Skeletal muscle tissue (tissue), 3 donors: ENCODE measurements at regions not wholly inside any gene's neighbourhood (a gene's known extent, or its start where the extent isn't known, plus 50 kb on each side); places are given as distances from the start of the nearest gene placed in this dataset.
"Not testable (repeated sequence)": the region's sequence is repeated elsewhere in the genome, so short reads cannot be mapped to it uniquely, and the experiment has no call there.

Source experiments
- H3K27ac ChIP-seq: one replicate; pipeline ENCODE4 v1.7.0; 2013; ENCODE audit warnings: mild to moderate bottlenecking, low read depth, low read length, inconsistent platforms
- H3K27me3 ChIP-seq, 3 donors: one replicate each; pipeline ENCODE4 v1.7.0; 2013; ENCODE audit warnings: low read length in 3 of 3; ENCODE audit not compliant: control insufficient read depth in 3 of 3, insufficient read depth in 3 of 3
- H3K36me3 ChIP-seq, 3 donors: one replicate each; pipeline ENCODE4 v1.7.0; 2013; ENCODE audit warnings: low read length in 3 of 3; ENCODE audit not compliant: control insufficient read depth in 3 of 3, insufficient read depth in 3 of 3
- H3K4me1 ChIP-seq, 3 donors: one replicate each; pipeline ENCODE4 v1.7.0; 2013; ENCODE audit warnings: low read length in 3 of 3, mild to moderate bottlenecking in 3 of 3; ENCODE audit not compliant: control insufficient read depth in 3 of 3, insufficient read depth in 3 of 3
- H3K4me3 ChIP-seq, 3 donors: one replicate each; pipeline ENCODE4 v1.7.0; 2013; ENCODE audit warnings: low read length in 3 of 3
- H3K9ac ChIP-seq, 3 donors: one replicate each; pipeline ENCODE4 v1.7.0; 2013; ENCODE audit warnings: low read length in 3 of 3, mild to moderate bottlenecking in 3 of 3, moderate library complexity in 2 of 3, low read depth in 1 of 3
- H3K9me3 ChIP-seq, 3 donors: one replicate each; pipeline ENCODE4 v1.7.0; 2013; ENCODE audit warnings: low read length in 3 of 3; ENCODE audit not compliant: control insufficient read depth in 3 of 3
- donor health status: Osteomylitis.

DNA sequence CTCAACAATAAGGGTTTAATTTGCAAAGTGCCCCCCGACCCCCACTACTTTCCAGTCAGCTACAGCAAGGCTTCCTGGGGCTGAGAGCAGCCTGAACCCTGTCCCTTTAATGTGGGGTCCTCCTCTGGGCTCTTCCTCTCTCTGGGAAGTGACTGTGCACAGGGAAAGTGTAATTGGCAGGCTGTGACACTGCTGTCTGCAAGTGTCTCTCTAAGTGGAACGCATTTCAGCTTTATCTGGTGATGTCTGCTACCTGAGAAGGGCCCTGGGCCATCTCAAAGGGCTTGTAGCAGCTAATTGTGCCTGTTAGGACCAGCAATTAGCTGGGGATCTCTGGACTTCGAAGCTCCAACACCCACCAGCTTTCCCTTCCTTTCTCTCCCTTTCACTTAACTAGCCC, 406.6 kb downstream of the TSHZ3 start:
- H3K9me3 ChIP-seq: peaks cover 0 to 2% (median 0%) of the 10 kb centered on the region in 3 donors
- H3K4me1 ChIP-seq: no peaks in the 10 kb centered on the region
- H3K4me3 ChIP-seq: no peak overlapping the region
- H3K27me3 ChIP-seq: peaks cover 3 to 12% (median 8%) of the 10 kb centered on the region in 3 donors
- no peaks in the 10 kb centered on the region for H3K36me3 ChIP-seq
- no peak overlapping the region for H3K27ac ChIP-seq
- H3K9ac ChIP-seq: no peak overlapping the region

DNA sequence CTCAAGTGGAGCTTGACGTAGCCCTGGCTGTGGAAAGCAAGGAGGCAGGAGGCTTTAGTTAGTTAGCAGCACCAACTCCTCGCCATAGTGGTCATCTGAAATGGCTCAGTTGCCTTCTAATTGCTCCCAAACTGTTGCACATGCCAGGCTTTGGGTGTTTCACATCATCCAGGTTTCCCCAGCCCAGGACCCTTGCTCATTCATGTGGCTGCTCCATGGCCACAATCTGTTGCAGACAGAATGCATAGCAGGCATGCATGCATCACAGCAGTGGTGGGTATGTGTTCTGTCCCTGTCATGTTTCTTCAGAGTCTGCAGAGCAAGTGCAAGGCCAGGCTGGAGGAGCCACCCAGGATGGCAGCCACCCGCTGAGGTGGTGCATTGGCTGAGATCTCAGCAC, 407.6 kb downstream of the TSHZ3 start:
- no peak overlapping the region for H3K9ac ChIP-seq
- H3K27ac ChIP-seq: no peak overlapping the region
- no peaks in the 10 kb centered on the region for H3K4me1 ChIP-seq
- H3K27me3 ChIP-seq: peaks cover 3 to 12% (median 8%) of the 10 kb centered on the region in 3 donors
- no peak overlapping the region for H3K4me3 ChIP-seq
- peaks cover 0 to 2% (median 0%) of the 10 kb centered on the region in 3 donors for H3K9me3 ChIP-seq
- no peaks in the 10 kb centered on the region for H3K36me3 ChIP-seq

DNA sequence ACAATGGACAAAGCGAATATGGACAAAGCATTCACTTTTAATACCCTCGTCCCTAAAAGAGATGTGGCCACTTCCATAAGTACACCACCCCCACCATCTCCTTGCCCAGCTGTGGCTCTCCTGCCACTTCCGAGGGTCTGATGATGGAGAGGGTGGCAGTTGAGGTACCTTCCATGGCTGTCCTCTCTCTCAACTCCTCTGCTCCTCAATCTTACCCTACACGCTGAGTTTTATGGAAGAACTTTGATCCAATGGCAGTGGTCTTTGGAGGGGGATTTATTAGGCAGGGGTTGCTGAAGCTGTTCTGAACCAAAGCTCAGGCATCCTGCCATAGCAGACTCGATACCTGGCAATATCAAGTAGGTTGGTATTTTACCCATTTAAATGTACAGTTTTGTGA, 413.0 kb downstream of the TSHZ3 start:
- Histone ChIP-seq H3K36me3 (no peaks in the 10 kb centered on the region), H3K9ac (no peak overlapping the region), H3K9me3 (peaks cover 0 to 2% (median 0%) of the 10 kb centered on the region in 3 donors), H3K27me3 (peaks cover 0 to under 1% (median 0%) of the 10 kb centered on the region in 3 donors), H3K4me1 (peaks cover 4 to 15% (median 5%) of the 10 kb centered on the region in 3 donors), H3K27ac (no peak overlapping the region), H3K4me3 (no peak overlapping the region)

DNA sequence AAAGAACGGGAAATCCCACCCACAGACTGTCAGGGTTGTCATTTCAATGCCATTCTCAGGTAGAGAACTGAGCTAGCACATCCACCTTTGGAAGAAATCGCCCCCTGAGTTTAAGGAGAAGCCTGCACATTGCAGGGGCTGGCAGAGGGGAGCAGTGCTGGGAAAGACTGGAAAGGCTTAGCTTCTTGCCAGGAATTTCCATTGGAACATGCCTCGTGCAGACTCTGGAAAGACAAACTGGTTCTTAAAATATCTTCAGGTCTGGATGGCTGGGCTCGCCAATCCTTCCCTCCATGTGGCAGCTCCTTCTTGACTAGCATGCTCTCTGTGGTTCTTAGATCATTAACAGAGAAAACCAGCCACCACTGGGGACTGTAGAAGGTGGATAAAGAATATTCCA, 414.1 kb downstream of the TSHZ3 start:
- H3K9me3 ChIP-seq: no peaks in the 10 kb centered on the region
- no peak overlapping the region for H3K4me3 ChIP-seq
- peaks cover 4 to 15% (median 5%) of the 10 kb centered on the region in 3 donors for H3K4me1 ChIP-seq
- H3K9ac ChIP-seq: no peak overlapping the region
- no peak overlapping the region for H3K27ac ChIP-seq
- no peaks in the 10 kb centered on the region for H3K36me3 ChIP-seq
- no peaks in the 10 kb centered on the region for H3K27me3 ChIP-seq

DNA sequence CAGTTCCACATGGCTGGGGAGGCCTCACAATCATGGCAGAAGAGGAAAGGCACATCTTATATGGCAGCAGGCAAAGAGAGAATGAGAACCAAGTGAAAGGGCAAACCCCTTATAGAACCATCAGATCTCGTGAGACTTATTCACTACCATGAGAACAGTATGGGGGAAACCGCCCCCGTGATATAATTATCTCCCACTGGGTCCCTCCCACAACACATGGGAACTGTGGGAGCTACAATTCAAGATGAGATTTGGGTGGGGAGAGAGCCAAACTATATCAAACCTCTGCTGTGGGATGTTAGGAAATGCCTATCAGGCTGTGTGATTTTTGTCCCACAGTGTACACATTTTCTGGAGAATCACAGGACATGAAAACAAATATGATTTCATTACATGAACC, 415.8 kb downstream of the TSHZ3 start:
- not testable (repeated sequence) for H3K9me3 ChIP-seq, H3K27me3 ChIP-seq
- peaks cover 4 to 15% (median 5%) of the 10 kb centered on the region in 3 donors for H3K4me1 ChIP-seq

DNA sequence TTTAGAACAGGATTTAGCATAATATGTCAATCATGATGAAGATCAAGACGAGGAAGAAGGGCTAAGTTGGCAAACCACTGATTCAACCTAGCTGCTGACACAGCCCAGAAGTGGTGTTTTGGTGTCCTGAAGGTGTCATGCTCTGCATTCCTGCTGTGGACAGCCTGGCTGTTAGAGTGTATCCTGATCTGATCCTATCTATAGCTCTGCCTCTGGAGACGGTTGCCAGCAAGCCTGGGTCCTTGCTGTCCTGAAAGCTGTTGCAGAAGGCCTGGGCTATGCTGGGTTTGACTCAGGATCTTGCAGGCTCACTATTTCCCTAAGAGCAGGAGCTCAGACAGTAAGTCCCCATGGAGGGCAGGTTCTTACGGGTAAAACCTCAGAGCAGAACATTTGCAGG, 416.4 kb downstream of the TSHZ3 start:
- H3K27me3 ChIP-seq: no peaks in the 10 kb centered on the region
- H3K36me3 ChIP-seq: no peaks in the 10 kb centered on the region
- H3K4me1 ChIP-seq: peaks cover 4 to 15% (median 5%) of the 10 kb centered on the region in 3 donors
- peaks cover 0 to 4% (median 0%) of the 10 kb centered on the region in 3 donors for H3K9me3 ChIP-seq
- H3K9ac ChIP-seq: peak overlapping the region in 1 of 3 donors; percentile 1
- no peak overlapping the region for H3K27ac ChIP-seq
- H3K4me3 ChIP-seq: no peak overlapping the region

More for the DNA sequence above, 415.8 kb downstream of the TSHZ3 start:
- H3K36me3 ChIP-seq, H3K9ac ChIP-seq, H3K27ac ChIP-seq, H3K4me3 ChIP-seq: not testable (repeated sequence)

DNA sequence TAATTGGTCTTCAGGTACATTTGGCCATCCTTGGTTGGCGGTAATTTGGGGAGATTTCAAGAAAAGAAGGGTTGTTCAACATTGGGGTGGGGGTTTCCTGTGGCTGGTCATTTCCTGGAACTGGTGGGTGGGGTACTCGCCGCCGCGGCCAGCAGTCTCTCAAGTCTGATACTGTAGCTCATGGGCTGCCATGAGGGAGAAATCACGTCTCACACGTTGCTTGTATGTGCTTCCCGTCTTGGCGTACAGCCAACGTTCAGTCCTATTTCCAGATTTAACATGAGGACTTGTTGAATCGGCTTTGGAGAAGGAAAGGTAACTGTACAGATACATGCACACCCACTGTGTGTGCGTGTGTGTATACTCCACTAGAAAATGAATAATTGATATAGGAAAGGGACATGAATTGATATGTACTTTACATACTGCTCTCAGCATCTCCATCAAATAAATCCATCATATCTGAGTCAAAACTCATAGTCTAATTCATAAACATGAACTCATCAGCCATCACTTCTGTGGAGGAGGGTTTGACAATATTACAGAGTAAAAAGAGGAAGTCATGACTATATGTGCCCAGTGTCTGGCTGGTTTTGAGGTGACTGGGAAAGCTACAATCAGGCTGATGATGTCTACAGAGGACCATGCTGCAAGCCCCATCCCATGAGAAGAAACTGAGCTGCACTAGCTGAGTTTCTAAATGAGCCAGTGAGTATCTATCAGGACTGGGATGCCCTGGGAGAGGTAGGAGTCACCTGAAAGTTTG, 418.1 kb downstream of the TSHZ3 start:
- Histone ChIP-seq H3K4me3 (no peak overlapping the region), H3K9ac (no peak overlapping the region), H3K4me1 (peaks cover 4 to 15% (median 5%) of the 10 kb centered on the region in 3 donors), H3K27me3 (no peaks in the 10 kb centered on the region), H3K9me3 (peaks cover 0 to 4% (median 0%) of the 10 kb centered on the region in 3 donors), H3K36me3 (no peaks in the 10 kb centered on the region), H3K27ac (no peak overlapping the region)

DNA sequence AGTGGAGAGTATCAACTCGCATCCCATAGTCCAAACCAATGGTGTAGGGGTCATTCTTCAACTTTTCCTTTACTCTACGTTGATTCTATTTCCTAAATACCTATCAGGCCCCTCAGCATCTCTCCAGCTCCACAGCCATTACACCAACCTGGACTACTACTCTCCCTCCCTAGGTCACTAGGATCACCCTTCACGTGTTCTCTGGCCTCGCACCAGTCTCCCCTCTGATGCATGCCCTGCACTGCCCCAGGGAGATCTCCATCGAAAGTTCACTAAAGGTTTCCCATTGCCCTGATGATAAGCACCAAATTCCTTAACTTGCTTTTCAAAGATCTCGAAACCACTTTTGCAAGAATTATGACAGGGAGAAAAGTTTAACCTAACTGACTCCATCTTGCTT, 421.5 kb downstream of the TSHZ3 start:
- Histone ChIP-seq H3K27me3 (peaks cover 0 to 8% (median 0%) of the 10 kb centered on the region in 3 donors), H3K4me3 (no peak overlapping the region), H3K4me1 (peaks cover 0 to 4% (median 2%) of the 10 kb centered on the region in 3 donors), H3K9ac (no peak overlapping the region), H3K36me3 (no peaks in the 10 kb centered on the region), H3K27ac (no peak overlapping the region), H3K9me3 (peaks cover 0 to 4% (median 0%) of the 10 kb centered on the region in 3 donors)

DNA sequence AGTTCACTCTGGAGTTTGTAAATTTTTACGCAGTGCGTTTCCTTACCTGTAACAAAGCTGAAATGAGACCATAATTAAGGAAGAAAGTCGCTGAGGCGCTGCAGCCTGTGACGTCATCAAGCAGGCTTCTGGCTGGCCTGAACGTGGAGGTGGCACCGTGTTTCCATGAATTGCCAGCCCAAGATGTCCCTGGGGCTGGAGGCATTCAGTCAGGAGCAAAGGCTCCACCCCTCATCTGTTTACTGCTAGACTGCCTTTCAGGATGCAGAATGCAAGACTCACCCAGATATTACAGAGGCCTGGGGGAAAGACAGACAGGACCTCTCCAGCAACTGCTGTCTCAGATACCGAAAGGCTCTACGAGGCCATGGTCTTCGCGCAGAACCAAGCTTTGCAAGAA, 424.6 kb downstream of the TSHZ3 start:
- no peaks in the 10 kb centered on the region for H3K36me3 ChIP-seq
- peaks cover 0 to 13% (median 2%) of the 10 kb centered on the region in 3 donors for H3K27me3 ChIP-seq
- no peak overlapping the region for H3K27ac ChIP-seq

DNA sequence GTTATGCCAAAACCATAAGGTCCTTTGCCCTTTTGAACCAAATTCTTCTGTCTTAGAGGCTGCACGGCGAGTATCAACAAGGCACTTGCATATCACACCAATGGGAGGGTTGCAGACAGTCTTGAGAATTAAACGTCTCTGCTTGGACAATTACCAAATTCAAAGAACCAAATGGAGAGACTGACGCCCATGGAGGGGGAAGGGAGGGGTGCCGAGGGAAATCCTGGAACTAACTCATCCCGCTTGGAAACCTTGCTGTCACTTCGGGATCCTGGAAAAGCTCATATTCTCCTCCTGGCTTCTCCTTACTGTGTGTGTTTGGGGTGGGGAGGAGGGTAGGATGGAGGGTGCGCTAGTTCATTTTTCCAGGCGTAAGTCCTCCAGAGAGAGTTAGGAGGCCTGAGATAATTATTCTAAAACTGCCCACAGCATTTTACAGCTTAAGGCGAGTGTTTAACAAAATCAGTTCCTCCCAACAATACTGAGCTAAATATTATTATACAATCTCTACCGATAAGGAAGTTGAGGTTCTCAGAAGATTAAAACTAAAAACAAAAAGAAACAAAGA, 425.1 kb downstream of the TSHZ3 start:
- peaks cover 0 to 4% (median 0%) of the 10 kb centered on the region in 3 donors for H3K9me3 ChIP-seq
- H3K4me1 ChIP-seq: no peaks in the 10 kb centered on the region
- no peak overlapping the region for H3K4me3 ChIP-seq
- peaks cover 0 to 16% (median 2%) of the 10 kb centered on the region in 3 donors for H3K27me3 ChIP-seq
- no peaks in the 10 kb centered on the region for H3K36me3 ChIP-seq
- H3K27ac ChIP-seq: no peak overlapping the region
- H3K9ac ChIP-seq: no peak overlapping the region

More for the DNA sequence above, 424.6 kb downstream of the TSHZ3 start:
- Histone ChIP-seq H3K4me1 (no peaks in the 10 kb centered on the region), H3K9me3 (peaks cover 0 to 4% (median 0%) of the 10 kb centered on the region in 3 donors), H3K9ac (no peak overlapping the region), H3K4me3 (no peak overlapping the region)
